ENCODE measurements at regions not wholly inside any gene's neighbourhood (a gene's known extent, or its start where the extent isn't known, plus 50 kb on each side); places are given as distances from the start of the nearest gene placed in this dataset.
"Not testable (repeated sequence)": the region's sequence is repeated elsewhere in the genome, so short reads cannot be mapped to it uniquely, and the experiment has no call there.

GRCh38 chr2:125259451-125259850, 1234.4 kb downstream of the CNTNAP5 start:
- DNase-seq (ENCODE audit: low spot score in 2 of 2) (no peak), ATAC-seq (replicated peaks; ENCODE audit: extremely low read depth, poor library complexity, severe bottlenecking) (no peak)
- H3K9me3 Mint-ChIP-seq, result peaks cover 23% of the 10 kb centered on the region
- H3K4me3 Mint-ChIP-seq, result no peak overlapping the region
- no peaks in the 10 kb centered on the region for H3K4me1 Mint-ChIP-seq
- no peaks in the 10 kb centered on the region for H3K36me3 Mint-ChIP-seq (ENCODE audit: insufficient read depth)
- H3K27me3 Mint-ChIP-seq, result no peaks in the 10 kb centered on the region
- no peak overlapping the region for H3K27ac Mint-ChIP-seq (ENCODE audit: low read depth)

DNA sequence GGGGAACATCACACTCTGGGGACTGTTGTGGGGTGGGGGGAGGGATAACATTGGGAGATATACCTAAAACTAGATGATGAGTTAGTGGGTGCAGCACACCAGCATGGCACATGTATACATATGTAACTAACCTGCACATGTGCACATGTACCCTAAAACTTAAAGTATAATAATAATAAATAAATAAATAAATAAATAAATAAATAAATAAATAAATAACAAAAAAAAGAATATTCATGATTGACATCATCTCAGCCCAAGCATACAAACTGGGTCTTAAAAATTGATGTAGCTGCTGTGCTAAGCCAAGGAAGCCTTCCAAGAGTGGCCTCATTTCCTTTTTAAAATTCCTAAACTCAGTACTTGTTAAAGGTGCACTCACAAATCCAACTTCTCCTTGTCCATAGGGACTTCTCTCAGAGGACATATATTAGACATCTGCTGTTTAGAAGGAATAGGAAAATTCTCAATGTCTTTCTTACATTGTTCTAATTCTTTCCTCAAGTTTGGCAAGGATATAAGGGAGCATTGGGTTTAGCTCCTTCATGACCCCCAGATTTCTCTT, 1235.4 kb downstream of the CNTNAP5 start:
- H3K9me3 Mint-ChIP-seq, result peaks cover 23% of the 10 kb centered on the region
- not testable (repeated sequence) for DNase-seq (ENCODE audit: low spot score in 2 of 2); H3K4me3 Mint-ChIP-seq; H3K36me3 Mint-ChIP-seq (ENCODE audit: insufficient read depth); H3K4me1 Mint-ChIP-seq; H3K27me3 Mint-ChIP-seq; ATAC-seq (replicated peaks; ENCODE audit: extremely low read depth, poor library complexity, severe bottlenecking); H3K27ac Mint-ChIP-seq (ENCODE audit: low read depth)

DNA sequence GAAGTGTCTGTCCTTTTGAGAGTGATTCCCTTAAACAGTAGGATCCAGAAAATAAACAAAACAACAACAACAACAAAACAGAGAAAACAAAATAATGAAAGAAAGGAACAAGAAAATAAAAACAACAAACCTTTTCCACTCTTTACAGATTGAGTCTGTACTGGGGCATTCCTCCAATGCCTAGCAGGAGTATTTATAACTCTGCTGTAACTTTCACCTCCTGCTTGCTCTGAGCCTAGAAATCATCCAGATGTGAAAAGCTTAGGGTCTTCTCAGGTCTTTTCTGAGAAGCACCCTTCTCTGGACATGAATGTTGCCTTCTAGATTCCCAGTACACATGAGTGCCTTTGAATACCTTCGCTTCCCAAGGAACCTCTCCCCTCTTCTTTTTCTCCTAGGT, 1239.4 kb downstream of the CNTNAP5 start:
- Mint-ChIP-seq H3K4me3 (no peak overlapping the region), H3K9me3 (peaks cover 15% of the 10 kb centered on the region), H3K27ac (ENCODE audit: low read depth) (no peak overlapping the region), H3K4me1 (no peaks in the 10 kb centered on the region), H3K36me3 (ENCODE audit: insufficient read depth) (no peaks in the 10 kb centered on the region), H3K27me3 (no peaks in the 10 kb centered on the region)
- no peak for DNase-seq (ENCODE audit: low spot score in 2 of 2)
- ATAC-seq (replicated peaks; ENCODE audit: extremely low read depth, poor library complexity, severe bottlenecking), result no peak

GRCh38 chr2:125267683-125268082, 1242.6 kb downstream of the CNTNAP5 start:
- H3K27ac Mint-ChIP-seq (ENCODE audit: low read depth), result no peak overlapping the region
- H3K9me3 Mint-ChIP-seq, result peaks cover 16% of the 10 kb centered on the region
- no peaks in the 10 kb centered on the region for H3K27me3 Mint-ChIP-seq
- H3K4me1 Mint-ChIP-seq, result no peaks in the 10 kb centered on the region
- H3K4me3 Mint-ChIP-seq, result no peak overlapping the region
- no peaks in the 10 kb centered on the region for H3K36me3 Mint-ChIP-seq (ENCODE audit: insufficient read depth)
- ATAC-seq (replicated peaks; ENCODE audit: extremely low read depth, poor library complexity, severe bottlenecking), result no peak
- DNase-seq (ENCODE audit: low spot score in 2 of 2), result no peak

GRCh38 chr2:125272651-125273050, 1247.6 kb downstream of the CNTNAP5 start:
- H3K4me1 Mint-ChIP-seq, result no peaks in the 10 kb centered on the region
- peaks cover 26% of the 10 kb centered on the region for H3K9me3 Mint-ChIP-seq
- no peak for DNase-seq (ENCODE audit: low spot score in 2 of 2)
- no peak overlapping the region for H3K4me3 Mint-ChIP-seq
- no peak overlapping the region for H3K27ac Mint-ChIP-seq (ENCODE audit: low read depth)
- no peaks in the 10 kb centered on the region for H3K27me3 Mint-ChIP-seq
- no peak for ATAC-seq (replicated peaks; ENCODE audit: extremely low read depth, poor library complexity, severe bottlenecking)
- no peaks in the 10 kb centered on the region for H3K36me3 Mint-ChIP-seq (ENCODE audit: insufficient read depth)

DNA sequence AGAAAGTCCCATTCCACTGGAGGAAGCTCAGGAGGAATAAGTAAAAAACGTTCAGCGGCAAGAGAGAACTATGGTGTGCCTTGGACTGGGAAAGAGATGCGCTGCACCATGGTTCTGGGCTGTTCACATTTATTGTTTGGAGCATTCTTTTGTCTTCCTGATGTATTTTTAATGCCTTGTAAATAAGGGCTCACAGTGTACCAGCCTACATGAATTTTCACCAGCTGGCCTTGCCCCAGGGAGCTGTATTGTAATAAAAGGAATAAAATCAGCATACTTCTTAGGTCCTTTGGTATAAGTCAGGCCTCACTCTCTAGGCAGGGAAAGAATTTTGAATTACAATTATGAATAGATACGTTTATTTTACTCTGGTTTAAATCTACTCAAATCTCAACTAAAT, 1249.6 kb downstream of the CNTNAP5 start:
- DNase-seq (ENCODE audit: low spot score in 2 of 2) (no peak), ATAC-seq (replicated peaks; ENCODE audit: extremely low read depth, poor library complexity, severe bottlenecking) (no peak)
- Mint-ChIP-seq H3K27me3 (no peaks in the 10 kb centered on the region), H3K4me1 (no peaks in the 10 kb centered on the region), H3K4me3 (no peak overlapping the region), H3K9me3 (peaks cover 22% of the 10 kb centered on the region), H3K27ac (ENCODE audit: low read depth) (no peak overlapping the region), H3K36me3 (ENCODE audit: insufficient read depth) (no peaks in the 10 kb centered on the region)

DNA sequence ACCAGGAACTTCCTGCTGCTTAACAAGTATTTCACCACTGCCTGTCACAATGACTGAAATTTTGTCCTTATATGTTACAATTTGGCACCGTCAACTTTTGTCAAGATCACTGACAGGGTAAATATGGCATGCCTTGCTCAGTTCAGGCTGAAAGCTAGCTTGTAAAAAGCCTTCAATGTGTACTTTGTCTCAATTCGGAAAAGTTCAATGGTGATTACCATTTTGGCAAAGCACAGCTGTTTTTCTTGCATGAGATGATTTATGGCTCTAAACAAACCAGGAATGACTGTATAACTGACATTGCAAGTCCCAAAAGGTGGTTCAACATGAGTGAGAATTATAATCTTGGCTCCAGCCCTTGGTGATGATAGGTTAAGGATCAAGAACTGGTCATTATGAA, 1255.2 kb downstream of the CNTNAP5 start:
- no peak for ATAC-seq (replicated peaks; ENCODE audit: extremely low read depth, poor library complexity, severe bottlenecking)
- no peak for DNase-seq (ENCODE audit: low spot score in 2 of 2)
- H3K27me3 Mint-ChIP-seq, result no peaks in the 10 kb centered on the region
- H3K4me1 Mint-ChIP-seq, result no peaks in the 10 kb centered on the region
- peaks cover 9% of the 10 kb centered on the region for H3K9me3 Mint-ChIP-seq
- no peak overlapping the region for H3K27ac Mint-ChIP-seq (ENCODE audit: low read depth)
- H3K36me3 Mint-ChIP-seq (ENCODE audit: insufficient read depth), result no peaks in the 10 kb centered on the region
- H3K4me3 Mint-ChIP-seq, result no peak overlapping the region

- no peaks in the 10 kb centered on the region for H3K36me3 Mint-ChIP-seq (ENCODE audit: insufficient read depth)
- ATAC-seq (replicated peaks; ENCODE audit: extremely low read depth, poor library complexity, severe bottlenecking) (no peak), DNase-seq (ENCODE audit: low spot score in 2 of 2) (no peak)
- no peak overlapping the region for H3K4me3 Mint-ChIP-seq
- no peaks in the 10 kb centered on the region for H3K27me3 Mint-ChIP-seq
- peaks cover 9% of the 10 kb centered on the region for H3K9me3 Mint-ChIP-seq
- no peak overlapping the region for H3K27ac Mint-ChIP-seq (ENCODE audit: low read depth)
- H3K4me1 Mint-ChIP-seq, result no peaks in the 10 kb centered on the region
Measured at GRCh38 chr2:125281242-125281641, 1256.2 kb downstream of the CNTNAP5 start.

DNA sequence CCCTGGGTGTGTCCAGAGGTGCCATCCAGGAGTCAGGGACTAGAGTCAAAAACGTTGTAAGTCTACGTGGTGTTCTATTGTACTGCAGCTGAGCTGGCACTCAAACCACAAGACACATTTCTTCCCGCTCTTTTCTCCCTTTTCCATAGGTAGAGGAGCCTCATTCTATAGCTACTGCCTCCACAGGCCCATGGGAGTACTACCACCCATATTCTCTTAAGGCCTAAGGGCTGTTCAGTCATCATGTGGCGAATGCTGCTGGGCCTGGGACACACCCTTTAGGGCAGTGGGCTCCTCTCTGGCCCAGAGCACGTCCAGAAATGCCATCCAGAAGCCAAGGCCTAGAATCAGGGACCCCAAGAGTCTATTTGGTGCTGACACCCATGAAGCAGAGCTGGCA, 1271.7 kb downstream of the CNTNAP5 start:
- peaks cover 7% of the 10 kb centered on the region for H3K9me3 Mint-ChIP-seq
- H3K4me1 Mint-ChIP-seq, result no peaks in the 10 kb centered on the region
- no peak for ATAC-seq (replicated peaks; ENCODE audit: extremely low read depth, poor library complexity, severe bottlenecking)
- H3K36me3 Mint-ChIP-seq (ENCODE audit: insufficient read depth), result peaks cover 2% of the 10 kb centered on the region
- H3K4me3 Mint-ChIP-seq, result no peak overlapping the region
- no peaks in the 10 kb centered on the region for H3K27me3 Mint-ChIP-seq
- DNase-seq (ENCODE audit: low spot score in 2 of 2), result no peak
- no peak overlapping the region for H3K27ac Mint-ChIP-seq (ENCODE audit: low read depth)

DNA sequence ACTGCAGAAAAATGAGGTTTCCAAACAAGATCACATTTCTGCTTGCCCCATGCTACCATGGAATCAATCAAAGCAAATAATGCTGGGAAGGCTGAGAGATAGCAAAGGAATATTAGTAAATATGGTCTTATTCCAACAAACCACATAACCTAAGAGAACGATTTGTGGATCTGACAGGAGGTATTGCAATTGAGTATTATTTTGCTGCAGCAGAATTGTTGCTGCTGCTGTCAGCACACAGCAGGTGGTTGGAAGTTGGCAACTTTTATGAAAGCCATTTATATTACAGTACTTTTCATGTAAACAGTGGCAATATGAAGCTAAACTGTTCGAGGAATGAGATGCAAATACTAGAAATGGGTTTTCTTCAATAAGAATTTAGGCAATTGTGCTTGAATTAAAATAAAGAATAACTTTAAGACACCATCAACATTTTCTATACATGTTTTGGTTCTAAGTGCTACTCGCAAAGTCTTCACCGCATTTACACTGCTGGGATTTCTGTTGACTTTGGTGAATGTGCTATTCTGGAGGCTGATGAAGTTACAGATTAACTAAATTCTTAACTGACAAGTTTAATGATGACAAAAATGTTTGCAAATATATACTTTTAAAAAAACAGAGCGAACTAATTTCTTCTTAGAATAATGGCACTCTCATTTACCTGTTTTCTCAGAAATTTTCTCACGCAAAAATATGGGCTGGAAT, 1285.7 kb downstream of the CNTNAP5 start:
- Mint-ChIP-seq H3K27ac (ENCODE audit: low read depth) (no peak overlapping the region), H3K27me3 (no peaks in the 10 kb centered on the region), H3K9me3 (peaks cover 12% of the 10 kb centered on the region), H3K4me1 (no peaks in the 10 kb centered on the region), H3K36me3 (ENCODE audit: insufficient read depth) (no peaks in the 10 kb centered on the region), H3K4me3 (no peak overlapping the region)
- ATAC-seq (replicated peaks; ENCODE audit: extremely low read depth, poor library complexity, severe bottlenecking), result no peak
- no peak for DNase-seq (ENCODE audit: low spot score in 2 of 2)

- DNase-seq (ENCODE audit: low spot score in 2 of 2) (no peak), ATAC-seq (replicated peaks; ENCODE audit: extremely low read depth, poor library complexity, severe bottlenecking) (no peak)
- H3K9me3 Mint-ChIP-seq, result peaks cover 12% of the 10 kb centered on the region
- no peak overlapping the region for H3K4me3 Mint-ChIP-seq
- H3K4me1 Mint-ChIP-seq, result no peaks in the 10 kb centered on the region
- no peak overlapping the region for H3K27ac Mint-ChIP-seq (ENCODE audit: low read depth)
- no peaks in the 10 kb centered on the region for H3K27me3 Mint-ChIP-seq
- no peaks in the 10 kb centered on the region for H3K36me3 Mint-ChIP-seq (ENCODE audit: insufficient read depth)
Measured at GRCh38 chr2:125312342-125312741, 1287.3 kb downstream of the CNTNAP5 start.

GRCh38 chr2:125313806-125314205, 1288.7 kb downstream of the CNTNAP5 start:
- Mint-ChIP-seq H3K36me3 (ENCODE audit: insufficient read depth) (no peaks in the 10 kb centered on the region), H3K27me3 (no peaks in the 10 kb centered on the region), H3K4me3 (no peak overlapping the region), H3K4me1 (no peaks in the 10 kb centered on the region), H3K27ac (ENCODE audit: low read depth) (no peak overlapping the region), H3K9me3 (peaks cover 12% of the 10 kb centered on the region)
- DNase-seq (ENCODE audit: low spot score in 2 of 2), result no peak
- no peak for ATAC-seq (replicated peaks; ENCODE audit: extremely low read depth, poor library complexity, severe bottlenecking)

GRCh38 chr2:125318740-125319139, 1293.7 kb downstream of the CNTNAP5 start:
- H3K9me3 Mint-ChIP-seq, result peaks cover 25% of the 10 kb centered on the region
- H3K4me1 Mint-ChIP-seq, result no peaks in the 10 kb centered on the region
- no peaks in the 10 kb centered on the region for H3K27me3 Mint-ChIP-seq
- no peak for DNase-seq (ENCODE audit: low spot score in 2 of 2)
- H3K36me3 Mint-ChIP-seq (ENCODE audit: insufficient read depth), result no peaks in the 10 kb centered on the region
- no peak overlapping the region for H3K4me3 Mint-ChIP-seq
- no peak overlapping the region for H3K27ac Mint-ChIP-seq (ENCODE audit: low read depth)
- ATAC-seq (replicated peaks; ENCODE audit: extremely low read depth, poor library complexity, severe bottlenecking), result no peak
